Natural killer cell (primary cell): ENCODE measurements at regions not wholly inside any gene's neighbourhood (a gene's known extent, or its start where the extent isn't known, plus 50 kb on each side); places are given as distances from the start of the nearest gene placed in this dataset.

Source experiments
- ATAC-seq, 3 donors: fragments of 150-1000 bp in 2 of 3; fragments of 200-7000 bp in 1 of 3; cut with Tn5 transposase; 1 replicate in 1 of 3; 2 replicates in 2 of 3; pipeline ENCODE4 v1.10.0; 2021; ENCODE audit warnings: mild to moderate bottlenecking in 2 of 3, moderate library complexity in 2 of 3
- DNase-seq, 2 donors: peaks; one replicate each; pipeline versions ENCODE4 v3.0.0 to v3.0.0-alpha.2; 2013 to 2021; ENCODE audit warnings: mixed read lengths in 1 of 2
- H3K27ac ChIP-seq: one replicate; pipeline ENCODE4 v1.5.1; 2013; ENCODE audit warnings: mild to moderate bottlenecking, low read length
- H3K27me3 ChIP-seq: one replicate; pipeline ENCODE4 v1.6.1; 2013; ENCODE audit warnings: low read length; ENCODE audit not compliant: control insufficient read depth, insufficient read depth
- H3K36me3 ChIP-seq: one replicate; pipeline ENCODE4 v1.6.1; 2013; ENCODE audit warnings: low read length; ENCODE audit not compliant: control insufficient read depth, insufficient read depth
- H3K4me1 ChIP-seq: one replicate; pipeline ENCODE4 v1.6.1; 2013; ENCODE audit warnings: low read length; ENCODE audit not compliant: control insufficient read depth, insufficient read depth
- H3K4me3 ChIP-seq: one replicate; pipeline ENCODE4 v1.5.1; 2013; ENCODE audit warnings: low read length
- H3K9me3 ChIP-seq: one replicate; pipeline ENCODE4 v1.6.1; 2013; ENCODE audit warnings: low read length; ENCODE audit not compliant: control insufficient read depth, insufficient read depth
- H3K27ac Mint-ChIP-seq, 2 donors: one replicate each; pipeline ENCODE4 v1.8.0; 2022; ENCODE audit warnings: mild to moderate bottlenecking in 2 of 2, mixed read lengths in 2 of 2, moderate library complexity in 1 of 2
- H3K27me3 Mint-ChIP-seq, 2 donors: one replicate each; pipeline ENCODE4 v1.8.0; 2022; ENCODE audit warnings: low read depth in 2 of 2, mixed read lengths in 2 of 2
- H3K36me3 Mint-ChIP-seq: one replicate; pipeline ENCODE4 v1.8.0; 2022; ENCODE audit warnings: mixed read lengths
- H3K4me1 Mint-ChIP-seq, 2 donors: one replicate each; pipeline ENCODE4 v1.8.0; 2022; ENCODE audit warnings: mixed read lengths in 2 of 2
- H3K4me3 Mint-ChIP-seq: one replicate; pipeline ENCODE4 v1.8.0; 2022; ENCODE audit warnings: mild to moderate bottlenecking, moderate library complexity, mixed read lengths
- H3K9me3 Mint-ChIP-seq, 2 donors: one replicate each; pipeline ENCODE4 v1.8.0; 2022; ENCODE audit warnings: mixed read lengths in 2 of 2
- CTCF ChIP-seq: fragments of 200-600 bp; IDR thresholded peaks from one replicate; pipeline ENCODE4 v1.8.0; 2022; ENCODE audit warnings: antibody characterized with exemption
- WGBS: methylation state at CpG from one replicate; pipeline ENCODE4 v1.1.7; 2013; ENCODE audit warnings: missing lambda C conversion rate; ENCODE audit not compliant: insufficient coverage; 5-methylcytosine and 5-hydroxymethylcytosine counted together
- intact Hi-C: fragments of 100-400 bp; cut with micrococcal nuclease; formaldehyde crosslinking; loops from one replicate; pipeline ENCODE4 v1.14.2; 2022

- no peak overlapping the region for H3K27ac Mint-ChIP-seq
- 92% methylated on average over 9 of the region's 9 CpGs for WGBS
- H3K4me3 Mint-ChIP-seq, result no peak overlapping the region
- intact Hi-C loops, result no loop called here
- Histone ChIP-seq H3K4me3 (no peak overlapping the region), H3K27ac (no peak overlapping the region), H3K4me1 (no peaks in the 10 kb centered on the region), H3K36me3 (no peaks in the 10 kb centered on the region), H3K9me3 (no peaks in the 10 kb centered on the region), H3K27me3 (no peaks in the 10 kb centered on the region)
- no peaks in the 10 kb centered on the region for H3K9me3 Mint-ChIP-seq
- no peak for TF ChIP-seq CTCF
- ATAC-seq, result no peak
- H3K36me3 Mint-ChIP-seq, result no peaks in the 10 kb centered on the region
- peaks cover 2 to 10% of the 10 kb centered on the region in 2 donors for H3K27me3 Mint-ChIP-seq
- no peak for DNase-seq
- H3K4me1 Mint-ChIP-seq, result peaks cover 0 to 8% of the 10 kb centered on the region in 2 donors
Measured at GRCh38 chr12:4850857-4851380, 58.8 kb upstream of the KCNA1 start.

GRCh38 chr12:4852308-4852707 lies 57.4 kb upstream of the KCNA1 start:
- ATAC-seq, result no peak
- peaks cover under 1% of the 10 kb centered on the region for H3K27me3 ChIP-seq
- H3K27ac Mint-ChIP-seq, result no peak overlapping the region
- no peak overlapping the region for H3K4me3 Mint-ChIP-seq
- H3K4me3 ChIP-seq, result no peak overlapping the region
- H3K36me3 ChIP-seq, result no peaks in the 10 kb centered on the region
- H3K27me3 Mint-ChIP-seq, result peaks cover 1 to 6% of the 10 kb centered on the region in 2 donors
- WGBS, result 96% methylated on average over 8 of the region's 8 CpGs
- H3K9me3 Mint-ChIP-seq, result no peaks in the 10 kb centered on the region
- DNase-seq, result no peak
- peaks cover 6 to 13% of the 10 kb centered on the region in 2 donors for H3K4me1 Mint-ChIP-seq
- H3K27ac ChIP-seq, result no peak overlapping the region
- no peaks in the 10 kb centered on the region for H3K9me3 ChIP-seq
- no peaks in the 10 kb centered on the region for H3K36me3 Mint-ChIP-seq
- peaks cover under 1% of the 10 kb centered on the region for H3K4me1 ChIP-seq
- TF ChIP-seq CTCF, result no peak
- intact Hi-C loops, result no loop called here

DNA sequence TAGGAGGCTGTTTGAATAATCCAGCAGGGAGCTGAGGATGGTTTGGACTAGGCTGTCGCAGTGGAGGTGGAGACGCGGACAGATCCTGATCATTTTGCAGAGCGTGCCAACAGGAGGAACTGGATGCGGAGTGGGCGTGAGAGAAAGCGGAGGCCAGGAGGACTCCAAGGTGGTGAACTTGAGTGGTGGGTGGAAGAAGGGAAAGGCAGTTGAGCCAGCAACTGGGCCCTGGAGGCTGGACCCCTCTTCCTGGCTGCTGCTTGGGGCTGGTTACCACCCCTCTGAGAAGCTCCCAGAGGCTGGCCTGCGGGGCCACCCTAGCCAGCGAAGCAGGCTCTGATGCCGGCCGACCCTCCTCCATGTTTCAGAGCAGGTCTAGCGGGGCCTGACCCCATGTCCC lies 56.8 kb upstream of the KCNA1 start:
- Histone ChIP-seq H3K9me3 (no peaks in the 10 kb centered on the region), H3K27ac (no peak overlapping the region), H3K27me3 (peaks cover 2% of the 10 kb centered on the region), H3K4me1 (peaks cover 6% of the 10 kb centered on the region), H3K36me3 (no peaks in the 10 kb centered on the region), H3K4me3 (no peak overlapping the region)
- Mint-ChIP-seq H3K27ac (no peak overlapping the region), H3K4me3 (no peak overlapping the region), H3K9me3 (no peaks in the 10 kb centered on the region), H3K4me1 (peaks cover 12 to 18% of the 10 kb centered on the region in 2 donors), H3K36me3 (no peaks in the 10 kb centered on the region), H3K27me3 (peaks cover 3 to 6% of the 10 kb centered on the region in 2 donors)
- WGBS, result 95% methylated on average over 12 of the region's 12 CpGs
- no peak for DNase-seq
- ATAC-seq, result no peak
- TF ChIP-seq CTCF, result no peak
- intact Hi-C loops, result no loop called here
